ENCODE measurements at regions not wholly inside any gene's neighbourhood (a gene's known extent, or its start where the extent isn't known, plus 50 kb on each side); places are given as distances from the start of the nearest gene placed in this dataset.

GRCh38 chr6:153436351-153436750 is 305.3 kb upstream of the RGS17 start:
- TF ChIP-seq POLR2A (IDR thresholded peaks at IDR 0.05) (no peak), CTCF (IDR thresholded peaks at IDR 0.05) (no peak), POLR2AphosphoS5 (IDR thresholded peaks at IDR 0.05) (no peak)

Measured in prostate gland (tissue), 2 donors.